ENCODE measurements at regions not wholly inside any gene's neighbourhood (a gene's known extent, or its start where the extent isn't known, plus 50 kb on each side); places are given as distances from the start of the nearest gene placed in this dataset.

DNA sequence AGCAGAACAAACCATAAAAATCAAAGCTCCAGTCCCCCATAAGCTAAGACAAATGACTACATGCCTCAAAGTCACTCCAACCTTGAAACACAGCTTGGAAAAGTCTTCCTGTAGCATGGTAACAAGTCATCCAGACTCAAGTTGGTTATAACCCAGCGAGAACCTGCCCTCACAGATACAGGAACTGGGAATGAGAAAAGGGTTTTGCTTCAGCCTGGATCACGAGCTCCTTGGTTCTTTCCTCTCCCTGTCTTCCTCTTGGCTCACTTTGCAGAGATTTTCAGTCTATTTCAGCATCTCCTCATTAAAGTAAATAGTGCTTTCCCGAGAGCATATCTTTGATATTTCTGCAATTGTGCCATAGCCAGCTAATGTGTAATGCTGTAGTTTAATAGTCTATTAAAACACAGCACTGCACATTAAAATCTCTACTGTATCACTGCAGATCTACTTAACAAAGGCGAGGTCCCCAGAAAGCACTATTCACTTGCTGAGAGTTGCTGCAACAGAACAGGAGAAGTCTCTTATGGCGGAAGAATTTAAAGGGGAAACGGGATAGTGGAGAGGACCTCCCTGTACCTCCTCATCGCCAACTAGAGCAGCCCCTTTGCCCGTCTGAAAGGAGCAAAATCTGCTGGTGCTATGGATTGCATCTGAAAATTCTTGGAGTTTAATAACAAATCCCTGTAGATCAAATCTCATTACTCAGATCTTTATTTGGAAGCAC lies 249.3 kb upstream of the GATB start:
- Histone ChIP-seq H3K9me3 (no peaks in the 10 kb centered on the region), H3K27ac (no peak overlapping the region), H3K27me3 (no peaks in the 10 kb centered on the region), H3K4me1 (no peaks in the 10 kb centered on the region), H3K36me3 (no peaks in the 10 kb centered on the region), H3K4me3 (no peak overlapping the region)
- TF ChIP-seq, protein P1, sequence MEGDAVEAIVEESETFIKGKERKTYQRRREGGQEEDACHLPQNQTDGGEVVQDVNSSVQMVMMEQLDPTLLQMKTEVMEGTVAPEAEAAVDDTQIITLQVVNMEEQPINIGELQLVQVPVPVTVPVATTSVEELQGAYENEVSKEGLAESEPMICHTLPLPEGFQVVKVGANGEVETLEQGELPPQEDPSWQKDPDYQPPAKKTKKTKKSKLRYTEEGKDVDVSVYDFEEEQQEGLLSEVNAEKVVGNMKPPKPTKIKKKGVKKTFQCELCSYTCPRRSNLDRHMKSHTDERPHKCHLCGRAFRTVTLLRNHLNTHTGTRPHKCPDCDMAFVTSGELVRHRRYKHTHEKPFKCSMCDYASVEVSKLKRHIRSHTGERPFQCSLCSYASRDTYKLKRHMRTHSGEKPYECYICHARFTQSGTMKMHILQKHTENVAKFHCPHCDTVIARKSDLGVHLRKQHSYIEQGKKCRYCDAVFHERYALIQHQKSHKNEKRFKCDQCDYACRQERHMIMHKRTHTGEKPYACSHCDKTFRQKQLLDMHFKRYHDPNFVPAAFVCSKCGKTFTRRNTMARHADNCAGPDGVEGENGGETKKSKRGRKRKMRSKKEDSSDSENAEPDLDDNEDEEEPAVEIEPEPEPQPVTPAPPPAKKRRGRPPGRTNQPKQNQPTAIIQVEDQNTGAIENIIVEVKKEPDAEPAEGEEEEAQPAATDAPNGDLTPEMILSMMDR (IDR thresholded peaks at IDR 0.05), result no peak
- intact Hi-C loops (cut with DNase I; ENCODE audit: low total_unique reads), result no loop called here
- no peak for DNase-seq

DNA sequence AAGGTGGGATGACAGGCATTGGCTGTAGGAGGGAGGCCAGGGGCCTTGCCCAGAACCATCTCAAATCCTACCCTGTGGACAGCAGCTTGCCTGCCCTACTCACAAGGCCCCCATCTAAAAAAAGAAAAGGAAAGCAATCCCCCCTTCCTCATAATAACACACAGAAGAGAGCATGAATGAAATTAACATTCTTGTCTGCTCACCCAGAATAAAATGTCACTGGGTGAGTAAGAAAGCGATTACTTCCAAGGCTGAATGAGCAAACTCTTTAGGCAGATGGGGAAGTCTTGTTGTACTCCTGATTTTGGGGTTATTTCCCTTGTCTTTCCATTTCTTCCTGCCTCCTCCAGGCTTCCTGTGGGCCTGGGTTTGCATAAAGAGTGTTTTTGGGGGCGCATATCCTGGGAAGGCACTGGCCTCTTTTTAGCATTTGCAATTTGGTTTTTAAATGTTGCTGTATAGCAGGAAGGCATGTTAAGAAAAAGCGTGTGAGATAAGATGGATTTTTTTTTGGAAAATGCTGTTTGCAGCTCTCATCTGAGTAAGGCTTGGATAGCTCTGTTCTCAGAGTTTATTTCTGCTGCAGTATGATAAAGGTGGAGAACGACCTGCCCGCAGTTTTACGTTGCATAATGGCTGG lies 248.3 kb upstream of the GATB start:
- DNase-seq, result no peak
- Histone ChIP-seq H3K27me3 (no peaks in the 10 kb centered on the region), H3K4me3 (no peak overlapping the region), H3K9me3 (no peaks in the 10 kb centered on the region), H3K27ac (no peak overlapping the region), H3K36me3 (no peaks in the 10 kb centered on the region), H3K4me1 (no peaks in the 10 kb centered on the region)
- intact Hi-C loops (cut with DNase I; ENCODE audit: low total_unique reads), result no loop called here
- TF ChIP-seq, protein P1 (IDR thresholded peaks at IDR 0.05), result no peak

DNA sequence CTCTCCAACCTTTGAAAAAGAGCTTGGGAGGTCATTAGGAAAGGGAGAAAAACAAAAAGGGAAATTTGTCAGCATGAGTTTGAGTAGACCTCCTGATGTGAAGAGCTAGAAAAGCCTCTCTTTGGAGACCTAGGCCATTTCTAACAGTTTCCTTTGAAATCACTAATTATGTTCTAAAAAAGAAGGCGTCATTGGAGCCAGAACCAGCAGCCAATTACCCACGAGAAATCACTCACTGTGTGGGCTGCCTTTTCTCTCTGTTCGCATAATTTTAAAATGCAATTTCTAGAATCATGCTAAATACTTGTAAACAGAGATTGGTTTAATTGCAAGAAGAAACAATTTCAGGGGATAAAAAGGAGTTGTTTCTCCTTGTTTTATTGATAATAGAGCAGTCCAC lies 246.3 kb upstream of the GATB start:
- Histone ChIP-seq H3K9me3 (no peaks in the 10 kb centered on the region), H3K4me3 (no peak overlapping the region), H3K36me3 (no peaks in the 10 kb centered on the region), H3K27ac (no peak overlapping the region), H3K27me3 (no peaks in the 10 kb centered on the region), H3K4me1 (no peaks in the 10 kb centered on the region)
- DNase-seq, result no peak
- TF ChIP-seq, protein P1 (IDR thresholded peaks at IDR 0.05), result no peak
- intact Hi-C loops (cut with DNase I; ENCODE audit: low total_unique reads), result no loop called here

DNA sequence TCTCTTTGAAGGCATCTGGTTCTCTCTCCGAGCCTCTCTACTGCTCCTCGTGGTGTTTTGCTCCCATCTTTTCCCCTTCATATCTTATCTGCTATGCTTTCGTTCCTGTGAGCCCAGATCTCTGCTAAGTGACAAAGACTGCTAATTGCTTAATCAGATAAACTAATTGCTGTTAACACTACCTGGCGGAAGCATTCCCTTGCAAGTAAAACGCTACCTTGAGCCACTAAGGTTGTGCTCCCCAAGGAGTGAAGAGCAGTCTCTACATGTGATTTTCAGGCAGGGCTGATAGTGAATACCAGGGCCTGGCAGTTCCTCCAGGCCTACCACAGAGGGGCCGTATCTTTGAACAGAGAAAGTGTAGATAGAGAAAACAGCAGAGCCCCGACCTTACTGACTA lies 244.0 kb upstream of the GATB start:
- H3K4me1 ChIP-seq, result no peaks in the 10 kb centered on the region
- no peaks in the 10 kb centered on the region for H3K27me3 ChIP-seq
- H3K36me3 ChIP-seq, result no peaks in the 10 kb centered on the region
- DNase-seq, result no peak
- H3K27ac ChIP-seq, result no peak overlapping the region
- intact Hi-C loops (cut with DNase I; ENCODE audit: low total_unique reads), result no loop called here
- H3K9me3 ChIP-seq, result no peaks in the 10 kb centered on the region
- TF ChIP-seq, protein P1 (IDR thresholded peaks at IDR 0.05), result no peak
- H3K4me3 ChIP-seq, result no peak overlapping the region

DNA sequence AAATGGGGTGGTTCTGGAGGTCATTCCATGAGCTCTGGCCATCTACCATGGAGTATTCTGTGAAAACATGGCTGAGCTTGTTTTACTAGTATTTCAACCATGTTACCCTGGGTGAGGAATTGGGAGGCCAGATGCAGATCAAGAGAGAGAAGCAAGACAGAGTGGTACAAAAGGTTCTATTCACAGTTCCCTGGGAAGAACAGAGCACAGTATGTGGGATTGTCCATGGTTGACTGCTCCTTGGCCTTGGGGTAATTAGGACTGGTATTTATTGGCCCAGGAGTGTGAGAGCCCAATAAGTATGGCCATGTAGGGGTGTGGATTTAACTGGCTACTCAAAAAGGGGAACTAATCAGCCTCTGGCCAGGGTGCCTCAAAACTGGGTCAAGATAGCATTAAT lies 239.7 kb upstream of the GATB start:
- no peaks in the 10 kb centered on the region for H3K27me3 ChIP-seq
- no peak for DNase-seq
- H3K4me3 ChIP-seq, result no peak overlapping the region
- no peak overlapping the region for H3K27ac ChIP-seq
- H3K36me3 ChIP-seq, result no peaks in the 10 kb centered on the region
- TF ChIP-seq, protein P1 (IDR thresholded peaks at IDR 0.05), result no peak
- intact Hi-C loops (cut with DNase I; ENCODE audit: low total_unique reads), result no loop called here
- peaks cover 0 to 4% (median 0%) of the 10 kb centered on the region in 4 donors for H3K4me1 ChIP-seq
- H3K9me3 ChIP-seq, result no peaks in the 10 kb centered on the region
